HG03060 (cell line): ENCODE measurements at regions not wholly inside any gene's neighbourhood (a gene's known extent, or its start where the extent isn't known, plus 50 kb on each side); places are given as distances from the start of the nearest gene placed in this dataset.
"Not testable (repeated sequence)": the region's sequence is repeated elsewhere in the genome, so short reads cannot be mapped to it uniquely, and the experiment has no call there.

Experiments used
- ATAC-seq: cut with Tn5 transposase; IDR thresholded peaks from one replicate; pipeline ENCODE4 v1.9.1; 2021; ENCODE audit warnings: low read depth, moderate number of reproducible peaks; ENCODE audit not compliant: unreplicated experiment

DNA sequence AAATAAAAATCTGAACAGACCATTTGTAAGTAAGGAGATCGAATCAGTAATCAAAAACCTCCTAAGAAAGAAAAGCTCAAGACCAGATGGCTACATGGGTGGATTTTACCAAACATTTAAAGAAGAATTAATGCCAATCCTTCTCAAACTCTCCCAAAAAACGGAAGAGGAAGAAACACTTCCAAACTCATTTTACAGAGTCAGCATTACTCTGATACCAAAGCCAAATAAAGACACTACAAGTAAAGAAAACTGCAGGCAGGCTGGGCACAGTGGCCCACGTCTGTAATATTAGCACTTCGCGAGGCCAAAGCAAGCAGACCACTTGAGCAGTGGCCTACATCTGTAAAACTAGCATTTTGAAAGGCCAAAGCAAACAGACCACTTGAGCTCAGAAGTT is 159.8 kb downstream of the DPY19L2 start:
- ATAC-seq = no peak

- ATAC-seq = no peak
Observed at GRCh38 chr12:63499567-63499966, 168.7 kb downstream of the DPY19L2 start.

DNA sequence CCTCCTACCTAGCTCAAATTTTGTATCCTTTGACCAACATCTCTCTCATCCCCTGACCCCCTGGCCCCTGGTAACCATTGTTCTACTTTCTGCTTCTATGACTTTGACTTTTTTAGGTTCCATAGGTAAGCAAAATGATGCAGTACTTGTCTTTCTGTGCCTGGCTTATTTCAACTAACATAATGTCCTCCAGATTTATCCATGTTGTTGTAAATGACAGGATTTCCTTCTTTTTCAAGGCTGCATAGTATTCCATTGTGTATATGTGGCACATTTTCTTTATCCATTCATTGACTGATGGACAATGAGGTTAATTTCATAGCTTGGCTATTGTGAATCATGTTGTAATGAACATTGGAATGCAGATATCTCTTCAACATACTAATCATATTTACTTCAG is 170.1 kb downstream of the DPY19L2 start:
- ATAC-seq = no peak

GRCh38 chr12:63496654-63497053 is 171.6 kb downstream of the DPY19L2 start:
- ATAC-seq = no peak

DNA sequence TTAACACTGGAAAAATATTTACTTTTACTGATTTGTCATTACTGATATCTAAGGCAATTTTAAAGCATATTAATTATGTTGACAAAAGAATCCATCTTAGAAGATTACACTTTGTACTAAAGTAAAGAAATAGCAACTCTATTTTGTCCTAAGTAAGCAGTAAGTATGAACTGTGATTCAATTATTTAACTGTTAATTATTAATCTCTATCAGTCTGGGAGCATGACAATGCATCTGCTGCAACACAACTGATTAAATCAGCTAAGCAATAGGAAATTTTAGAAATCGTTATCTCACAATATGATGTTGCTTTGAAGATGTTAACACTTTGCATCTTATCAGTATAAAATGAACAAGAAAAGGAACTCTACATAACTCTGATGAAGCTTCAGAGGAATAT is 172.3 kb downstream of the DPY19L2 start:
- ATAC-seq = no peak

GRCh38 chr12:63493357-63493756 is 174.9 kb downstream of the DPY19L2 start:
- ATAC-seq = not testable (repeated sequence)

- ATAC-seq = no peak
Observed at GRCh38 chr12:63480186-63480585, 188.1 kb downstream of the DPY19L2 start.

- no peak for ATAC-seq
Observed at GRCh38 chr12:63470161-63470560, 198.1 kb downstream of the DPY19L2 start.

DNA sequence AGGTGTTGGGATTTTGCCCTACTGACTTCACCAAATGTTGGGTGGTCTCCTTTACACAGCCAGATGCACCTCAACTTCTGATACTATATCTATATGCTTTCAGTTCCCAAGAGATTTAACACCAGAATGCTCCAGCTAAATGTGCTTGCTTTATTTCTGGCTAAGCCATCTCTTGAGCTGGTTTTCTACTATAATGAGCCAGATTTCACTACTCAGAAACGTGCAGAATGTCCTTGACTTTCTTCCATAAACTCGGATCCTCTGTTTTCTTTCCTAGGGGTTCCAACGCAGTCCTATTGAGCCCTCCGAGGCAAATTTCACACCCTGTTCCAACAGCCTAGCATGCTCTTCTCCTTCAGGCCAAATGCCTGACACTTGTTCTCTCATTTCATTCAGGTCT is 200.3 kb downstream of the DPY19L2 start:
- no peak for ATAC-seq

- ATAC-seq = no peak
Observed at GRCh38 chr12:63457857-63458256, 210.4 kb downstream of the DPY19L2 start.

DNA sequence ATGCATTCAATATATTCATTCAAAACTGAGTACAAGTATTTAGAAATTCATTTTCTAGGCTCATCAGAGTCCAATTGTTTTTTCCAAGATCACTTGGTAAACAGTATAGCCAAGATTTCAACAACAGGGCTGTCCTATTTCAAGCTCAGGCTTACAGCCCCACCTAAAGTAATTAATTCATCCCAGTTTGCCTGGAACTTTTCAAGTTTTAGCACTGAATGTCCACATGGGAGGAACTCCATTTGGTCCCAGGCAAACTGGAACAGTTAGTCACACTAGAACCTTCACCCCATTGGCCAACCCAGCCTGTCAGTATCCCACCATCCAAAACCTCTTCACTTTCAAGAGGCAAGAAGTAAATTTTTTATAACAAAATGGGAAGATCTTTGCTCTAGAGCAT is 210.9 kb downstream of the DPY19L2 start:
- ATAC-seq = no peak

DNA sequence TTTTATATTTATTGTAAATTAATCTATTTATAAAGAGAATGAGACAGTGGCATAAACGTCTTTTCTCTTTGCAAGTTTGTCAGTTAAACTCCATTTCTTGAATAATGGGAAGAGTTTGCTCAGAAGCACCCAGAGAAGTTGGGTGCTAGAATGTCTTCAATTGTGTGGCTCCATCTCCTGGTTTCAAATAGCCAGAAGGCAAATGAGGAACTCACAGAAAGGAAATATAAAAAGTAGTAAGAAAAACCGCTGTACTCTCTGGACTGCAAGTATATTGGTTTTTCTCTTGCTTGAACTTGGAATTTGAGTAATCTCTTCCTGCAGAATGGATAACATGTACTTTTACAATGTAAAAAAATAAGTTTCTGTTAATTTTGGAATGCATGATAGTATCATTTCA is 217.5 kb downstream of the DPY19L2 start:
- no peak for ATAC-seq

DNA sequence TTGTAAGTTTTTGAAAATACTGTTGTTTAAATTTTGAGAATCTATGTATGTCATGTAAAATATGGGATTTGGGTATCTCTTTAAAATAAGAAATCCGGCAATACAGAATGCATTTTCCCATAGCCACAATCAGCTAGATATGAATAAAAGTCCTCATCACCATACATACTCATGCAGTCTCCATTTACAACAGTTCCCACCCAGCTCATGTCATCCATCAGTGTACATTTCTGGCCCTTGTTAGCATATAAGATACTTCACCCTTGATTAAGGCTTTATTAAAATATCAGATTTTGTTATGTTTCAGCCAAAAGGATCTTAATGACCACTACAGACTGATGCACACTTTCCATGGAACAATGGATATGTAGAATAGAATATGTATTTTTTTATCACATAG is 218.0 kb downstream of the DPY19L2 start:
- no peak for ATAC-seq

- no peak for ATAC-seq
Observed at GRCh38 chr12:63445224-63445880, 222.9 kb downstream of the DPY19L2 start.

DNA sequence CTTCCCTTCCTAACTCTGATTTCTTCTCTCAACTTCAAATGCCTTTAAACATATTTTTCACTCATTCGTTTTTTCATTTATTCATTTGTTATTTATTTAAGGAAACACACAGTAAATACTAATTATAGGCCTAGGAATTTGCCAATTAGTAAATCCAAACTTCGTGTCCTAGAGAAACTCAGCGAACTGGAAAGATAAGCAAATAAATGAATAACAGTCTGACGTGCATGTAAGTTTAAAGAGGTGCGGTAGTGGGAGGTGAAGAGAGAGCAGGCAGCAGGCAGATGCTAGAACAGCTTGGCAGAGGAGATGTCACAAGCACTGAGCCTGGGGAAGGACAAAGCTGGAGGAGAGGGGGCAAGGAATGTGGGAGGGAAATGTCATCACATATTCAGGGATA is 228.2 kb downstream of the DPY19L2 start:
- no peak for ATAC-seq

DNA sequence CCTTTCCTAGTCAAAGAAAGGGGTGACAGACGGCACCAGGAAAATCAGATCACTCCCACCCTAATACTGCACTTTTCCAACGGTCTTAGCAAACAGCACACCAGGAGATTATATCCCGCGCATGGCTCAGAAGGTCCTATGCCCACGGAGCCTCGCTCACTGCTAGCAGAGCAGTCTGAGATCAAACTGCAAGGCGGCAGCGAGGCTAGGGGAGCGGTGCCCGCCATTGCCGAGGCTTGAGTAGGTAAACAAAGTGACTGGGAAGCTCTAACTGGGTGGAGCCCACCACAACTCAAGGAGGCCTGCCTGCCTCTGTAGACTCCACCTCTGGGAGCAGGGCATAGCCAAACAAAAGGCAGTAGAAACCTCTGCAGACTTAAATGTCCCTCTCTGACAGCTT is 233.9 kb downstream of the DPY19L2 start:
- not testable (repeated sequence) for ATAC-seq

DNA sequence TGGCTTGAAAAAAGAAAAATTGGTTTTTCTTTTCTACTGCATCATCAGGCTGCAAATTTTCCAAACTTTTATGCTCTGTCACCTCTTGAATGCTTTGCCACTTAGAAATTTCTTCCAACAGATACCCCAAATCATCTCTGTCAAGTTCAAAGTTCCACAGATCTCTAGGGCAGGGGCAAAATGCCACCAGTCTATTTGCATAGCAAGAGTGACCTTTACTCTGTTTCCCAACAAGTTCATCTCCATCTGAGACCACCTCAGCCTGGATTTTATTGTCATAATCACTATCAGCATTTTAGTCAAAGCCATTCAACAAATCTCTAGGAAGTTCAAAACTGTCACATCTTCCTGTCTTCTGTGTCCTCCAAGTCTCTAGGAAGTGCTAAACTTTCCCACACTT is 240.3 kb downstream of the DPY19L2 start:
- ATAC-seq = not testable (repeated sequence)

GRCh38 chr12:63427029-63427428 is 241.3 kb downstream of the DPY19L2 start:
- ATAC-seq = not testable (repeated sequence)

GRCh38 chr12:63424671-63425070 is 243.6 kb downstream of the DPY19L2 start:
- no peak for ATAC-seq

GRCh38 chr12:63423839-63424238 is 244.5 kb downstream of the DPY19L2 start:
- no peak for ATAC-seq

DNA sequence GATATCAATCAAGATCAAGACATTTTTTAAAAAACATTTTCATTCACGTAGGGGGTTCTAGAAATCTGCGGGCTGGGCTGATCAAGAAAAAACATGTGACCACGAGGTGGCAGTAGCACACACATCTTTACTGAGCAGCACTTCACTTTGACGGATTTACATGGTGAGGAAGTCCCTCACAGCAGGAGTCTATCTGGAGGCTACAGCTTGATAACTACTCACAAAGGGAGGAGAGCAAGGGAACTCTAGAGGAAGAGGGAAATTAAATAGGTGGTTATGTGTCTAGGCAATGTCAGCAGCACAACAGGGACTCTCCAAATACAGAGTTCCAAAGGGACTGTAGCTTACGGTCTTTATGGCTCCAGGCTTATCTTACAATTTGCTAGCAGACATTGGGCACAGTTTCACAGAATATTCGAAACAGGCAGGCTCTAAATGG is 248.1 kb downstream of the DPY19L2 start:
- no peak for ATAC-seq

- ATAC-seq = no peak
Observed at GRCh38 chr12:63419154-63419553, 249.1 kb downstream of the DPY19L2 start.

DNA sequence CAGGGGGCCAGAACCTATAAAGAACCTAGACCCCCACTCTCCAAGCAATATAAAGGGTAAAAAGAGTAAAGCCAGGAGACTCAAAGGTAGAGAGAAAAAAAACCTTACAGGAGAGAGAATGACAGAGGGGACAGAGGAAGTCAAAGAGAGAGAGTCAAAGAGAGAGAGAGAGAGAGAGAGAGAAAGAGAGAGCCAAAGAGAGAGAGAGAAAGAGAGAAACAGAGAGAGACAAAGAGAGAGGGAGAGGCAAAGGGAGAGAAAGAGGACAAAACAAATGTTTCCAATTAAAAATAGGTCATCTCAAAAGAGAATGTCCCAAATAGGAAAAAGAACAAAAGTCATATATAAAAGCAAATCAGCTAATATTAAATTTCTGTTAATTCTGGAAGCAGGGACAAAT is 251.5 kb downstream of the DPY19L2 start:
- no peak for ATAC-seq
